Stimulated activated CD4-positive, alpha-beta T cell treated with anti-CD3 and anti-CD28 coated beads, Interleukin-4, amount 100 ng/mL, for 4 hours (primary cell): ENCODE measurements at regions not wholly inside any gene's neighbourhood (a gene's known extent, or its start where the extent isn't known, plus 50 kb on each side); places are given as distances from the start of the nearest gene placed in this dataset.

Source experiments
- DNase-seq, 2 experiments: peaks; one replicate each; pipeline ENCODE4 v3.0.0-alpha.2; 2020

DNA sequence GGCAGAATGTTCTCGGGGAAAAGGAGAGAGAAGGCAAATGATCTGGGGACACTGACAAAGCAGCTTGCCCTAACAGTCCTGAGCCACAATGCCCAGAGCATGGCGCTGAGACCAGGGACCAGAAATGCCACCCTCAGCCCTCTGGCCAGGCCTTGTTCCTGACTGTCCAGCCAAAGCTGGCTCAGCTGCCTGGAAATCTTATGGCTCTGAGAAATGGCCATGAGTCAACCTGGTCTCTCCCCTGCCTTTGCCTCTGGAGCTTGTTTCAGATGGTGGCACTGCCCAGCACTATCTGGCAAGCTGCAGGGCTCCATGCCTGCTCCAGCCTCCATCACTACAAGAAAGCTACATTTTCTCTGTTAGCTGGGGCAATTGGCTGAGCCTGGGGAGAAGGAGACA lies 90.5 kb upstream of the PLXNA4 start:
- DNase-seq, result no peak

DNA sequence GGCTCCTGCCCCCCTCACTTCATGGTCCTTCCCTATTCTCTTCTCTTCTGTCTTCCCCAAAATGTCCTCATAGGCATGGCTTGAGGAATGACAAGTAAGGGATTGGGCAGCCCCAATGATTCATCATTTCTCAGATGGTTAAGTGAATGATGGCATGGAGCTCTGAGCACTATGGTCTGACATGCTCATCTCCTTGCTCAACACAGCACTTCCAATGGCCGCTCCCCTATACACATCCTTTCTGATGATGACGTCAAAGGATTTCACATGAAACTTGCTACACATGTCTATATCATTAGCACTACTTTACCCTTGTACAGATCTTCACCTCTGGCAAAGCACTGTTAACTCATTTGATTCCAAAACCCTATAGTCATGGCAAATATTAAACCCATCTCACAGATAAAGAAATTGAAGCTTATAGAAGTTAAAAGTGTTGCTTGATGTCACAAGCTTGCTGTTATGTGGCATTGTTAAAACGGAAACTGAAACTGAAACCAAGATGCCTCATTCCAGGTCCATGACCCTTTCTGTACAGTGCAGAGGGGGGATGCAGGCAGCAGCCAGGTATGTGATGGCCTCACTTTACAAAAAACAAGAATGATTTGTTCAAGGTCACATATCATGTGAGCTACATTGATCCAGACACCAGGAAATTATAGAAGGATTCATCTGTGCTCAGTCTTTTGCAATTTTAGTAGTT lies 90.0 kb upstream of the PLXNA4 start:
- no peak for DNase-seq

DNA sequence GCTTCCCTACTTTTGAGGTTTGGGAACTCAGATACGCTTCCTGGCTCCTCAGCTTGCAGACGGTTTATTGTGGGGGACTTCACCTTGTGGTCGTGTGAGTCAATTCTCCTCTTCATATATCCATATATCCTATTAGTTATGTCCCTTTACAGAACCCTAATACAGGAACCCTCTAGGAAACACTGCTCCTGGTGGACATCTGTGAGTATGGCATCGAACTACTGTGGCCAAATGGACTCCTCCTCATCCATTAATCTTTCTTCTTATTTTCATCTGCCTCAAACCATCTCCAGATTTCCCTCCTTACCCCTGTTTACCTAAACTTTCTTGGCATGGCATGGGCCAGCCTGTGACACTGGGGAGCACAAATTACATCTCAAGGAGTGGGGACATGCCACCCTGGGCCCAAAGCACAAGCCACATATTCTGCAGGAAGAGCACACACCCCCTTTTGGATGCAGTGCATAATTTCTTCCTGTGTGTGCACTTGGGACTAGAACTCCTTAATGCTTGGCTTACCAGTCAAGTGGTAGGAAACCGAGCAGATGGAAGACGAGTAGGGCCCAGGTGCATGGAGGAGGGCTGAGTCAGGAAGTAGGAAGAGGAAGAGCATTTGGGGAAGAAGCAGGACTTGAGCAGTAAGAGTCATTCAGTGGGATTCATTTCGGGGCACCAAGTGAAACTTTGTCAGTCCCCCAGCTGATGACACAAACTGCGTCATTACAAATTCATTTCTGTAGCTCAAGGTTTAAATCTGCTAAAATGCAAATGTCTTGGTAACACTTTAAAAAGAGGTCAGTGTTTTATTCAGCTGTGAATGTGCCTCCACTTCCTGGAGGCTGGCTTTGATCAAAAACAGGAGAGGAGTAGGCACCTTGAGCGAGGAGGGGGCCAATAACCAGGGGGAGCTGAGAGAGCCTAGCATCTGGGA lies 80.8 kb upstream of the PLXNA4 start:
- no peak for DNase-seq

DNA sequence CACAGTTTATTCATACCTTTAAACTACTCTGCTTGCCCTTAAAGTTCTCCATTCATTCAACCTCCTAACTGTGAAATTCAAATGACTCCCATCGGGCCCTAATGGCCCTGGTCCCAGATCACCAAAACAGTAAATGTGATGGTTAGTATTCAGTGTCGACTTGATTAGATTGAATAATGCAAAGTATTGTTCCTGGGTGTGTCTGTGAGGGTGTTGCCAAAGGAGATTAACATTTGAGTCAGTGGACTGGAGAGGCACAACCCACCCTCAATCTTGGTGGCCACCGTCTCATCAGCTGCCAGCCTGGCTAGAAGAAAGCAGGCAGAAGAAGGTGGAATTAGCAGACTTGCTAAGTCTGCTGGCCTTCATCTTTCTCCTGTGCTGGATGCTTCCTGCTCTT lies 80.1 kb upstream of the PLXNA4 start:
- DNase-seq, result no peak

DNA sequence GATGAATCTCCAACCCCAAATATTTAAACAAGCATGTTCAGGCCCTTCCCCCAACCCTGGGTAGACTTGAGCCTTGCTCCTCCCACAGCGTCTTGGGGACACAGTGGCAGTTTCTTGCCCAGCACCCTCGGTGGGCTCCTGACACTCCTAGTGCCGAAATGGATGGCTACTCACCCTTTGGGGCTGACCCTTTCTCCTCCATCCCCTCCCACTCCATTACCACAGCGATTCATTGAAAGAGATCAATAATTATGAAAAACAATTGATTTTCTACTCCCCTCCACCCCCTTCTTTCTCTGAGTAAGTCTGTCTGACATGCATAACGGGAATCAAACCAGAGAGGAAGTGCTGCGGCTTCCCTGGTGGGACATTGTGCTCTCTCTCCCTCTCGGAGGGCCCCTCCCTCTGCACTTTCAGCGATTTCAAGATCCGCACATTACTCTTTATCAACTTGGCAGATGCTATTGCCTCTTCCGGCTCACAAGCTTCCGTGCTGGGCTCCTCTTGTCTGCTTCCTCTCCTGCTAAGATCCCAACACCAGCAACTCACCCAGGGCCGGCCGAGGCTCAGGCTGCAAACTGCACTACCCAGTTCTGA lies 79.0 kb upstream of the PLXNA4 start:
- peak; percentile 6 to 21 for DNase-seq

DNA sequence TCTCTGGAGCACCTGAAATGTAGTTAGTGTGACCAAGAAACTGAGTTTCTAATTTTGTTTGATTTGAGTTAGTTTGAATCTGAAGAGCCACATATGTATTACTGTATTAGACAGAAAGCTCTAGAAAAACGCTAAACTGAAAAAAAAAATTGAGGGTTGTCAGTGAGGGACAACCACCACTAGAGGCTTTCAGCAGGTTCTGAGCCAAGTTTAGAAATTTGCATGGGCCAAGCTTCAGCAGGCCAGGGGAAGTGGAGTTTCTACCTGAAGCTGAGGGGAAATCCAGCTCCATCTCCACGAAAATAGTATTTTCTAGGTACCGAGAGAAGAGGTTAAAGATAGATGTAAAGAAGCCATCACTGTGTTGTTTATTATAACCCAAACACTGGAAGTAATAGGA lies 77.9 kb upstream of the PLXNA4 start:
- no peak for DNase-seq

DNA sequence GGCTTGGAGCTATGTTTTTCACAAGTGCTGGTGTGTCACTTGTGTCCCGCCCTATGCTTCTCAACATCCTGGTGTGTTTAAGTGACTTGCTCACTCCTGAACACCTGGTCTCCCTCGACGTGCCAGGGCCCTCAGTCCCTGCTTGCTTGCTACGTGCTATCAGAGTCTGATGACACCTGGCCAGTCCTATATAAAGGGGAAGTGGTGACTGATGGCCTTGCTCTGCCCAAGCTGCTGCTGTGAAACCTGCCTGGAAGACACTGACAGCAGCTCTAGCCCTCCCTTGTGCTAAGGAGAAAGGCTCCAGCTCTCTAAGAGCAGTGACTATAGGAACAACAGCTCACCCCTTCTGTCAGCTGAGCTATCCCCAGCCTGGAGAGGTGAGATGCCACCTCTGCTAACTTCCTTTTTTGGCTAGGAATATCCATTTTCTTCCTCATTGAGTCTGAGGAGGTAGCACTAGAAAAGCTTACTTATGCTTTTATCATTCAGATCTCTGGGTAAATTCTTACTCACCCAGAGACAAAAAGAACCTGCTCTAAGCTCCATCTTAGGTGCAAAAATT lies 77.2 kb upstream of the PLXNA4 start:
- no peak for DNase-seq

DNA sequence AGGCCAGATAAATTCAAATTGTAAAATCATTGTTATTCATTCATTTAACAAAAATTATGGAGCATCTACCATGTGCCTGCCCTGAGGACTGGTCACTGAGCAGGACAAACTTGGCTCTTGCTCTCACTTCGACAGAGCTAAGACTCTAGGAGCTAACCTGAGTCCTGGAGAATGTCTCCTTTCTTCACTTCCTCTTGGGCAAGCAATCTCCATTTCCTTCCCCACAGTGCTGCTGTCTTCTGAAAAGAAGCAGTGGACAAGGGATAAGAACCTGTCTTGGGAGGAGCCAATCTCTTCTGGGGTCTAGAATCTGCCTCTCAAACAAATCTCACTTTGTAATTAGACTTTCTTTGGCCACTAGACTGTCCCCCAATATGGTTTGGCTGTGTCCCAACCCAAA lies 76.2 kb upstream of the PLXNA4 start:
- no peak for DNase-seq

DNA sequence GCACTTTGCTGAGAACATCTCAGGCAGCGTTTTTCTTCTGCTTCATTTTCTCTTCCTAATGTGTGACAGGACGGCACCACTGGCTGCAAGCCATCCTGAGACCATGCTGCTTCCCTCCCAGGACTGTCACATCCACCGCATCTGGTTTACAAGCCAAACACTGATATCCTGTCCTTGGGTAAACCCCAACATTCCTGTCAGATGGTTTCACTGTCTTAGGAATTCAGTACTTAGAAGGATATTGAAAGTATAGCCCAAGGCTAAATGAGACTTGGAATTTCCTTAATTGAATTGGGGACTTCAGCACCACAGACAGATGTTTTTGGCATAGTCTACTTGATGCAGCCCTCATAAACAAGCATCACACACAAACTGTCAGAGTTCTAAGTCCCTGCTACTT lies 74.2 kb upstream of the PLXNA4 start:
- DNase-seq, result no peak

DNA sequence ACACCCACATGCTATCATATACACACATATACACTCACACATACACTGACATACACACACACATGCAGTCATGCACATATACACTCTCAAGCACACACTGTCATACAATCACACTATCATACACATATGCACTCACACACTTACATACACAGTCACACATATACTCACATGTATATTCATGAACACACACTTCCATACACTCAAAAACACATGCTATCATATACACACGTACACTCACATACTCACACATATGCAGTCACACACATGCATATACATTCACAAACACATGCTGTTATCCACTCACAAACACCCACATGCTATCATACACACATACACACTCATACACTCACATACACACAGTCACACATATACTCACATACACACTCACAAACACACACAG lies 71.0 kb upstream of the PLXNA4 start:
- DNase-seq, result no peak

DNA sequence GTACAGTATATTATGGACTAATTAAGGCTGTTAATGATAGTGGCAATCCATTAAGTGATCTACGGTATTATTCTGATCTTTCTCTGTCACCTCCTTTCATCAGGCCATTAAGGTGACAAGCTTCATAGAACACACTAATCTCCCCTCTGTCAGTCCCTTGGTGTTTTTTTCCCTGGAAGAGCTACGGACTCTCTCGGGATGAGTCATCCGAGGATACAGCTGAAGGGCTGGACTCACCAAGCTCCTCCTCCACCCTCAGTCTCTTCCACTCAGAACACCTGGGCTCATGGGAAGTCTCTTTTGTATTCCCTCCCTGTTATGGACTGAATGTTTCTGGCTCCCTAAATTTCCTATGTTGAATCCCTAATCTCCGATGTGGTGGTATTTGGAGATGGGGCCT lies 69.8 kb upstream of the PLXNA4 start:
- DNase-seq, result no peak

DNA sequence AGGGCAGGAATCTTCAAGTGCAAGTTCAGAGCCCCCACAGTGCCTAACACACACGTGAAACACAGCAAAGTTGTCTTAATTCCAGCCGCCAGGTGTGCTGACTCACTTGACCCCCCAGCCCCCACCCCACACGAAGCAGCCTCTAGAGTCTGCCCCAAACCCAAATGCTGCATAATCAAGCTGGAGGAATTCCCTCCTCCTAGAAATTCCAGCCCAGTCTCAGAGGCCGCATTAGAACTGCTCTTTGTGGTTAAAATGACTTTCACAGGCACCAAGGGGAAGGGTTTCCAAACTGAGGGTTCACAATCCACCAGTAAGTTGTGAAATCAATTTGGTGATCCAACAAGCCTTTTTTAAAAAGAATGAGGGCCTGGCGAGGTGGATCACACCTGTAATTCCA lies 67.0 kb upstream of the PLXNA4 start:
- no peak for DNase-seq

DNA sequence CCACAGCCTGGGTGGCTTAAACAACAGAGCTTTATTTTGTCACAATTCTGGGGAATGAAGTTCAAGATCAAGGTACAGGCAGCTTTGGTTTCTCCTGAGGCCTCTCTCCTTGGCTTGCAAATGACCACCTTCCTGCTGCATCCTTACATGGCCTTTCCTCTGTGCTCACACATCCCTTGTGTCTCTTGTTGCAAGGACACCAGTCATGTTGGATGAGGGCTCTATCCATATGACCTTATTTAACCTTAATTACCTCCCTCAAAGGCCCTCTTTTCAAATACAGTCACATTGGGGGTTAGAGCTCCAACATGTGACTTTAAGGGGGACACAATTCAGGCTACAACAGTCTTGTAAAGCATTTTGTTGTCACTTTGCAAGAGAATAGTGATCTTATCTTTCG lies 65.0 kb upstream of the PLXNA4 start:
- no peak for DNase-seq

DNA sequence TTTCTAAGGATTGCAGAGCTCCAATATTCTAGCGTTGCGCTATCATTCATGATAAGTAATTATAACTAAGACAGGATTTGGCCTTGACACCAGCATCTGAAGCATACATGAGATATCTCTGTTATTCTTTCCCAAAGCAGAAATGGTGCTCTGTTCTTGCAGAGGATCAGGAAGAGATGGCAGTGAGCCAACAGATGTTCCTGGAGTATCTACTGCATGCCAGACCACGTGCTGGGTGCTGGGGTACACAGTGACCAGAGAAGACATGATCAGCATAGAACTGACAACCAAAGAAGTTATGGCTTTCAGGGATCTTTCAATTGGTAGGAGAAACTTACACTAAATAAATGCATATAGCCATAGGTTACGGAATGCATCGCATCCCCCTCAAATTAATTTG lies 63.7 kb upstream of the PLXNA4 start:
- no peak for DNase-seq

DNA sequence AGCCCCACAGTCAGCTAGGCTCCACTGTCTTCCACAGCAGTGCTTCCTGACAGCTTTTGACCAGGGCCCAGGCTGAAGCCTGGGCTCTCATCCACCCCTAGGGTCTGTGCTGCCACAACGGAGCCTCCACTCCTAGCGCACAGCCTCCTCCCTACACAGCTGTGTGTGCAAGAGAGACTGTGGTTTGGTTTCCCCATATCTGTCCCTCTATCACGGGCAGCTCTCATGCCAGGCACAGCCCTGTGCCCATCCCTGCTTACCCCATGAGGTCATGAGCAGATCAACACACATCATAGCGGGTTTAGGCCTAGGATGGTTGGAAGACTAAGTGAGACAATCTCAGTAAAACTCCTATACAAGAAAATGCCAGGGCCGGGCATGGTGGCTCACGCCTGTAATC lies 61.7 kb upstream of the PLXNA4 start:
- DNase-seq, result no peak

DNA sequence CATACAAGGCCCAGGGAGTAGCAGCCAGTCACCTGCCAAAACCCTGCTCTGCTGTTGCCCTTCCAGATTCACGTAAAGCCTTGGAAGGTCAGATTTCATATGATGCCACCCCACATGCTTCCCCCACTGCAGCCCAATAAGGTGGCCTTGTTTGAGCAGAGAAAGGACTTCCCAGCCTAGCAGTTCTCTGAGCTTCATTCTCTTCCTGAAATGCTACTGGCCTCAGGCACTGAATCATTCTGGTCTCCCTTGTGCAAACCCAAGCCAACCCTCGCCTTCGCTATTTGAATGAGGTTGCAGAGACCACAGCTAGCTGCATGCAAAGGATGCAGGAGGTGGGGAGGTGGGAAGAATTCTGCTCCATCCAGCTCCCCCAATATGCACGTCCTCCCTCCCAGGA lies 60.3 kb upstream of the PLXNA4 start:
- DNase-seq, result no peak

DNA sequence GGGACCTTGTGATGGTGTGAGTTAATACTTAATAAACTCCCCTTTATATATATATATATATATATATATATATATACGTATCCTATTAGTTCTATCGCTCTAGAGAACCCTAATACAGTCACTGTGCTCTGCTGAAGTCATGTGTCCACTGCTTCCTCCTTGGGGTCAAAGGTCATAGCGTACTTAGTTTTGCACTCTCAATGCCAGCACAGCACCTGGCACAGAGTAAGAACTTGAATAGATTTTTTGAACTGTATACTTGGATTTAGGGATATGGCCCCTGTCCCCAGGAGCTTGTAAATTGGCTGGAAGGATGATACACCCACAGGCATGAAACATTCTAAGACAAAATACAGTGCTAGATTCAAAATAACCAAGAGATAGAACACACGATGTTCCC lies 58.9 kb upstream of the PLXNA4 start:
- no peak for DNase-seq

DNA sequence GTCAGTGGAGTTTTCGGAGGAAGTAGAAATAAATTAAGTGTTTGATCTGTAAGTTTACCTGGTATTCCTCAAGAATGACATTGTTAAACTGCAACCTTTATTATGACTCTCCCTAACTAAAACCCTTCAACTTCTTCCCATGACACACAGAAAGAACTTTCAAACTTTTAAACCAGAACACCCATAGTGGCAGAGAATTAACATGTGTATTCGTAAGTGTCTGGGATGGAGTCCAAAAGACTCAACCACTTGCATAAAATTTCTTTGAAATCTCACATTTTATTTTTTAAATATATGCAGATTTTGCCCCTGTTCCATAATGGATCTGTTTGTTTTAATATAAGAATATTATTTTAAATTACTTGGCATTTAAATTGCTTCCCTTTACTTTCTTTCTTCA lies 54.6 kb upstream of the PLXNA4 start:
- no peak for DNase-seq
